ENCODE measurements at regions not wholly inside any gene's neighbourhood (a gene's known extent, or its start where the extent isn't known, plus 50 kb on each side); places are given as distances from the start of the nearest gene placed in this dataset.
"Not testable (repeated sequence)": the region's sequence is repeated elsewhere in the genome, so short reads cannot be mapped to it uniquely, and the experiment has no call there.

- H3K27me3 ChIP-seq; H3K27ac ChIP-seq; H3K4me3 ChIP-seq (replicated peaks in 1 of 3); intact Hi-C loops (cut with DNase I); H3K4me1 ChIP-seq; DNase-seq; H3K9me3 ChIP-seq; H3K36me3 ChIP-seq: not testable (repeated sequence)
- WGBS, 2 donors = 85 to 87% methylated on average over 15 to 16 of the region's 16 CpGs
These were observed 64.5 kb downstream of the SLC30A10 start for GRCh38 chr1:219863816-219864215.

DNA sequence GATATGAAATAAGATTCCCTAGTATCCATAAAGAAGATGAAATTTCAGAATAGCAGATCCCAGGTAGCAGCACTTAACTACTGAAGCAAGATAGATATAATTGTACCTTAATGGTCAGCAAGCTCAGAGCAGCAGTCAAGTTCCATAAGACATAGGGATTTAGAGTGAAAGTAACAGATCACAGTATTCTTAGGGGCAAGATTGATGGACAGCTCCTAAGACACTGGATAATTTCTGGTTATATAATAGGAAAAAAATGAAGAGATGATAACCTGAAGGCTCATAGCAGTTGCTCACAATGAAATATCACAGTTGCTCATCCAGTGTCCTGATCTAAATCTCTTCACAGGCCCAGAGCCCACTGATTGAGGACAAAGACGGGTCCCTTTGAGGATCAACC, 66.0 kb downstream of the SLC30A10 start:
- no peak for TF ChIP-seq POLR2A (IDR thresholded peaks at IDR 0.05)
- TF ChIP-seq, protein P1, sequence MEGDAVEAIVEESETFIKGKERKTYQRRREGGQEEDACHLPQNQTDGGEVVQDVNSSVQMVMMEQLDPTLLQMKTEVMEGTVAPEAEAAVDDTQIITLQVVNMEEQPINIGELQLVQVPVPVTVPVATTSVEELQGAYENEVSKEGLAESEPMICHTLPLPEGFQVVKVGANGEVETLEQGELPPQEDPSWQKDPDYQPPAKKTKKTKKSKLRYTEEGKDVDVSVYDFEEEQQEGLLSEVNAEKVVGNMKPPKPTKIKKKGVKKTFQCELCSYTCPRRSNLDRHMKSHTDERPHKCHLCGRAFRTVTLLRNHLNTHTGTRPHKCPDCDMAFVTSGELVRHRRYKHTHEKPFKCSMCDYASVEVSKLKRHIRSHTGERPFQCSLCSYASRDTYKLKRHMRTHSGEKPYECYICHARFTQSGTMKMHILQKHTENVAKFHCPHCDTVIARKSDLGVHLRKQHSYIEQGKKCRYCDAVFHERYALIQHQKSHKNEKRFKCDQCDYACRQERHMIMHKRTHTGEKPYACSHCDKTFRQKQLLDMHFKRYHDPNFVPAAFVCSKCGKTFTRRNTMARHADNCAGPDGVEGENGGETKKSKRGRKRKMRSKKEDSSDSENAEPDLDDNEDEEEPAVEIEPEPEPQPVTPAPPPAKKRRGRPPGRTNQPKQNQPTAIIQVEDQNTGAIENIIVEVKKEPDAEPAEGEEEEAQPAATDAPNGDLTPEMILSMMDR (IDR thresholded peaks at IDR 0.05) = no peak
- H3K9me3 ChIP-seq = no peaks in the 10 kb centered on the region
- intact Hi-C loops (cut with DNase I) = no loop called here
- H3K4me3 ChIP-seq (replicated peaks in 1 of 3) = no peak overlapping the region
- DNase-seq = no peak
- H3K4me1 ChIP-seq = no peaks in the 10 kb centered on the region
- 39 to 43% methylated on average over 1 of the region's 1 CpG for WGBS, 2 donors
- H3K36me3 ChIP-seq = no peaks in the 10 kb centered on the region
- H3K27me3 ChIP-seq = no peaks in the 10 kb centered on the region
- no peak overlapping the region for H3K27ac ChIP-seq

- TF ChIP-seq, protein P1 (IDR thresholded peaks at IDR 0.05) = no peak
- TF ChIP-seq POLR2A (IDR thresholded peaks at IDR 0.05) = no peak
- no peaks in the 10 kb centered on the region for H3K27me3 ChIP-seq
- H3K4me3 ChIP-seq (replicated peaks in 1 of 3) = no peak overlapping the region
- WGBS, 2 donors = 21 to 29% methylated on average over 3 of the region's 3 CpGs
- no peaks in the 10 kb centered on the region for H3K4me1 ChIP-seq
- no peaks in the 10 kb centered on the region for H3K36me3 ChIP-seq
- DNase-seq = no peak
- intact Hi-C loops (cut with DNase I) = no loop called here
- H3K9me3 ChIP-seq = no peaks in the 10 kb centered on the region
- no peak overlapping the region for H3K27ac ChIP-seq
These were observed 69.4 kb downstream of the SLC30A10 start for GRCh38 chr1:219858980-219859379.

DNA sequence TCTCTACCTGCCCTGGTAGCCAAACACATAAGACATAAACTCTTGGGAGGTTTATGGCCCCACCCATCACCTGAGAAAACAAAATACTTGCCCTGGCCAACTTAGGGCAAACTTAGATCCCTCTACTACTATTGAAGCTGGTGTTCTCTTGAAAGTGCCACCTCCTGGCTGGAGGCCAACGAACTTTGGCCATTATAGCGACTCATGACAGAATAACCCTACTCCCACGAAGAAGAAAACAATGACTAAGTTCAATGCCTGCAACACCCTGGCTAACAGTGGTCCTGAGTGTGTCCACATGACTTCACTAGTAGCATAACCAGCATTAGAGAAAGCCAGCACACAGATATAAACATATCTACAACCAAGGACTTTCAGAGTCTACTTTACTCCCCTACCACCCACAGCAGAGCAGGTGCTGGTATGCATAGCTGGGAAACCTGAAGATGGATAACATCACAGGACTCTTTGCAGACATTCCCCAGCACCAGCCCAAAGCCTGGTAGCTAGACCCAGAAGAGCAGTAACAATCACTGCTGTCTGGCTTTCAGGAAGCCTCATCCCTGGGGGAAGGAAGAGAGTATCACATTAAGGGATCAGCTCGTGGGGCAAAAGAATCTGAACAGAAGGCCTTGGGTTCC, 81.0 kb downstream of the SLC30A10 start:
- no peak overlapping the region for H3K27ac ChIP-seq
- H3K4me3 ChIP-seq (replicated peaks in 1 of 3) = no peak overlapping the region
- H3K27me3 ChIP-seq = no peaks in the 10 kb centered on the region
- no peaks in the 10 kb centered on the region for H3K4me1 ChIP-seq
- no peaks in the 10 kb centered on the region for H3K36me3 ChIP-seq
- 76 to 84% methylated on average over 4 of the region's 4 CpGs for WGBS, 2 donors
- intact Hi-C loops (cut with DNase I) = no loop called here
- TF ChIP-seq, protein P1 (IDR thresholded peaks at IDR 0.05) = no peak
- no peak for TF ChIP-seq POLR2A (IDR thresholded peaks at IDR 0.05)
- DNase-seq = no peak
- H3K9me3 ChIP-seq = no peaks in the 10 kb centered on the region

GRCh38 chr1:219839595-219839994, 88.8 kb downstream of the SLC30A10 start:
- H3K27me3 ChIP-seq; H3K36me3 ChIP-seq; H3K9me3 ChIP-seq; H3K27ac ChIP-seq; H3K4me3 ChIP-seq (replicated peaks in 1 of 3); DNase-seq; H3K4me1 ChIP-seq; intact Hi-C loops (cut with DNase I): not testable (repeated sequence)
- 52 to 66% methylated on average over 14 to 15 of the region's 15 CpGs for WGBS, 2 donors

DNA sequence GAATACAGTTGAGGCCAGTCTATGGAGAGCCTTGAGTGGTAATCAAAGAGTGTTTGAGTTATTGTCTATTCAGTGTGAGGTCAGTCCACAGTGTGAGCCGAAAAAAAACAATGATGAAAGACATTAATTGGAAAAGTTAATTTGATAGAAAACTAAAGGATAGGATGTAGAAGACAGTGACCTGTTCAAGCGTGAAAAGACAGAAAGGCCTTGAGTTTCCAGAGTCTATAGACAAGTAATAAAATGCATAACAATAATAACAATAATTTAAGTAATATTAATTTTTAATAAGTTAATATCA, 90.4 kb downstream of the SLC30A10 start:
- DNase-seq = no peak
- no peak for TF ChIP-seq POLR2A (IDR thresholded peaks at IDR 0.05)
- TF ChIP-seq, protein P1 (IDR thresholded peaks at IDR 0.05) = no peak
- Histone ChIP-seq H3K36me3 (no peaks in the 10 kb centered on the region), H3K27me3 (no peaks in the 10 kb centered on the region), H3K4me1 (no peaks in the 10 kb centered on the region), H3K27ac (no peak overlapping the region), H3K9me3 (no peaks in the 10 kb centered on the region), H3K4me3 (replicated peaks in 1 of 3) (no peak overlapping the region)
- intact Hi-C loops (cut with DNase I) = no loop called here
- WGBS, 2 donors = 56 to 66% methylated on average over 2 of the region's 2 CpGs

All from thyroid gland (tissue), 4 donors.